ENCODE measurements at regions not wholly inside any gene's neighbourhood (a gene's known extent, or its start where the extent isn't known, plus 50 kb on each side); places are given as distances from the start of the nearest gene placed in this dataset.

GRCh38 chr21:16590186-16590585, 860.4 kb downstream of the USP25 start:
- no peak overlapping the region for H3K27ac ChIP-seq (ENCODE audit: low read depth in 2 of 2, low read length in 2 of 2)
- no peak for FAIRE-seq
- H3K9me3 ChIP-seq (ENCODE audit: control insufficient read depth in 2 of 3, insufficient read depth in 1 of 3, low read length in 3 of 3), result no peaks in the 10 kb centered on the region
- H3K36me3 ChIP-seq (ENCODE audit: control insufficient read depth in 2 of 3, insufficient read depth in 3 of 3, low read length in 3 of 3), result no peaks in the 10 kb centered on the region
- no peaks in the 10 kb centered on the region for H3K27me3 ChIP-seq (ENCODE audit: control insufficient read depth, insufficient read depth, low read length)
- no peak overlapping the region for H3K9ac ChIP-seq (ENCODE audit: low read length in 3 of 3)
- TF ChIP-seq CTCF (IDR thresholded peaks at IDR 0.05; ENCODE audit: borderline replicate concordance, extremely low read depth, insufficient read depth), result no peak
- peaks cover 0 to 9% (median 4%) of the 10 kb centered on the region in 3 donors for H3K4me1 ChIP-seq (ENCODE audit: control insufficient read depth in 2 of 3, insufficient read depth in 2 of 3, low read depth in 1 of 3, low read length in 3 of 3)
- DNase-seq, result no peak
- intact Hi-C loops (cut with DNase I), result no loop called here
- no peak overlapping the region for H3K4me3 ChIP-seq (ENCODE audit: low read length in 3 of 3)

GRCh38 chr21:16590641-16591292, 861.0 kb downstream of the USP25 start:
- no peak for TF ChIP-seq CTCF (IDR thresholded peaks at IDR 0.05; ENCODE audit: borderline replicate concordance, extremely low read depth, insufficient read depth)
- Histone ChIP-seq H3K27ac (ENCODE audit: low read depth in 2 of 2, low read length in 2 of 2) (no peak overlapping the region), H3K4me1 (ENCODE audit: control insufficient read depth in 2 of 3, insufficient read depth in 2 of 3, low read depth in 1 of 3, low read length in 3 of 3) (peaks cover 0 to 9% (median 4%) of the 10 kb centered on the region in 3 donors), H3K36me3 (ENCODE audit: control insufficient read depth in 2 of 3, insufficient read depth in 3 of 3, low read length in 3 of 3) (no peaks in the 10 kb centered on the region), H3K4me3 (ENCODE audit: low read length in 3 of 3) (no peak overlapping the region), H3K27me3 (ENCODE audit: control insufficient read depth, insufficient read depth, low read length) (no peaks in the 10 kb centered on the region), H3K9me3 (ENCODE audit: control insufficient read depth in 2 of 3, insufficient read depth in 1 of 3, low read length in 3 of 3) (no peaks in the 10 kb centered on the region), H3K9ac (ENCODE audit: low read length in 3 of 3) (no peak overlapping the region)
- FAIRE-seq, result no peak
- peak in 1 of 5 donors; percentile 30 for DNase-seq
- intact Hi-C loops (cut with DNase I), result no loop called here

GRCh38 chr21:16592381-16592780, 862.6 kb downstream of the USP25 start:
- Histone ChIP-seq H3K9me3 (ENCODE audit: control insufficient read depth in 2 of 3, insufficient read depth in 1 of 3, low read length in 3 of 3) (no peaks in the 10 kb centered on the region), H3K27me3 (ENCODE audit: control insufficient read depth, insufficient read depth, low read length) (no peaks in the 10 kb centered on the region), H3K4me3 (ENCODE audit: low read length in 3 of 3) (no peak overlapping the region), H3K36me3 (ENCODE audit: control insufficient read depth in 2 of 3, insufficient read depth in 3 of 3, low read length in 3 of 3) (no peaks in the 10 kb centered on the region), H3K27ac (ENCODE audit: low read depth in 2 of 2, low read length in 2 of 2) (no peak overlapping the region), H3K9ac (ENCODE audit: low read length in 3 of 3) (no peak overlapping the region), H3K4me1 (ENCODE audit: control insufficient read depth in 2 of 3, insufficient read depth in 2 of 3, low read depth in 1 of 3, low read length in 3 of 3) (peaks cover 0 to 6% (median 0%) of the 10 kb centered on the region in 3 donors)
- FAIRE-seq, result no peak
- DNase-seq, result no peak
- no peak for TF ChIP-seq CTCF (IDR thresholded peaks at IDR 0.05; ENCODE audit: borderline replicate concordance, extremely low read depth, insufficient read depth)
- intact Hi-C loops (cut with DNase I), result no loop called here

GRCh38 chr21:16594191-16594590, 864.4 kb downstream of the USP25 start:
- Histone ChIP-seq H3K4me3 (ENCODE audit: low read length in 3 of 3) (no peak overlapping the region), H3K4me1 (ENCODE audit: control insufficient read depth in 2 of 3, insufficient read depth in 2 of 3, low read depth in 1 of 3, low read length in 3 of 3) (no peaks in the 10 kb centered on the region), H3K27me3 (ENCODE audit: control insufficient read depth, insufficient read depth, low read length) (no peaks in the 10 kb centered on the region), H3K36me3 (ENCODE audit: control insufficient read depth in 2 of 3, insufficient read depth in 3 of 3, low read length in 3 of 3) (no peaks in the 10 kb centered on the region), H3K9me3 (ENCODE audit: control insufficient read depth in 2 of 3, insufficient read depth in 1 of 3, low read length in 3 of 3) (no peaks in the 10 kb centered on the region), H3K27ac (ENCODE audit: low read depth in 2 of 2, low read length in 2 of 2) (no peak overlapping the region), H3K9ac (ENCODE audit: low read length in 3 of 3) (no peak overlapping the region)
- intact Hi-C loops (cut with DNase I), result no loop called here
- TF ChIP-seq CTCF (IDR thresholded peaks at IDR 0.05; ENCODE audit: borderline replicate concordance, extremely low read depth, insufficient read depth), result no peak
- FAIRE-seq (no peak), DNase-seq (no peak)
